ENCODE measurements at regions not wholly inside any gene's neighbourhood (a gene's known extent, or its start where the extent isn't known, plus 50 kb on each side); places are given as distances from the start of the nearest gene placed in this dataset.

- TF ChIP-seq CTCF (IDR thresholded peaks at IDR 0.05 in 2 of 3, conservative IDR thresholded peaks at IDR 0.05 in 1 of 3; ENCODE audit: control insufficient read depth in 2 of 3, extremely low read depth in 1 of 3, insufficient read depth in 1 of 3, low read depth in 3 of 3, low read length in 3 of 3) (peak; percentile 32 to 73 (median 60); a peak in 5 of 6 replicates), KAT2A (conservative IDR thresholded peaks at IDR 0.05; ENCODE audit: control insufficient read depth, low read depth, low read length) (no peak), MTA2 (IDR thresholded peaks at IDR 0.05; ENCODE audit: low read depth) (peak; percentile 35), NFYB (IDR thresholded peaks at IDR 0.05; ENCODE audit: insufficient read depth, low read depth, low read length) (no peak), PRDM15 (CRISPR knock-in tag; IDR thresholded peaks at IDR 0.05) (peak; percentile 8; the same call in 1 of the 2 replicates), POLR2A (IDR thresholded peaks at IDR 0.05; ENCODE audit: low read depth, low read length) (peak; percentile 50; the same call in 1 of the 2 replicates), TAF1 (IDR thresholded peaks at IDR 0.05; ENCODE audit: borderline replicate concordance, low read depth, low read length) (0 out of 2 replicates have a peak, but pooled peaks have one; percentile 29), ATF3 (IDR thresholded peaks at IDR 0.05; ENCODE audit: borderline replicate concordance, extremely low read depth, low read depth, low read length) (no peak), SREBF2 (IDR thresholded peaks at IDR 0.05; ENCODE audit: low read length) (no peak), KLF5 (IDR thresholded peaks at IDR 0.05; ENCODE audit: partially characterized antibody) (no peak), ZZZ3 (IDR thresholded peaks at IDR 0.05; ENCODE audit: control insufficient read depth, insufficient read length, low read depth) (no peak)
Observed at GRCh38 chr6:227074-227782, 65.1 kb upstream of the DUSP22 start.
